ENCODE measurements at regions not wholly inside any gene's neighbourhood (a gene's known extent, or its start where the extent isn't known, plus 50 kb on each side); places are given as distances from the start of the nearest gene placed in this dataset.

- peaks cover 14 to 34% of the 10 kb centered on the region in 2 donors for H3K4me1 ChIP-seq (ENCODE audit: control insufficient read depth in 2 of 2, insufficient read depth in 2 of 2, low read length in 2 of 2)
- no peak overlapping the region for H3K27ac ChIP-seq (ENCODE audit: low read depth in 1 of 2, low read length in 1 of 2)
- no peaks in the 10 kb centered on the region for H3K36me3 ChIP-seq (ENCODE audit: control insufficient read depth in 2 of 2, insufficient read depth in 2 of 2, low read length in 1 of 2)
- DNase-seq (ENCODE audit: low read depth in 6 of 9, low spot score in 9 of 9), result peak in 1 of 9 donors; percentile 61
- WGBS, result 39% methylated on average over 13 of the region's 13 CpGs
- peaks cover 6 to 32% of the 10 kb centered on the region in 2 donors for H3K27me3 ChIP-seq (ENCODE audit: control insufficient read depth in 2 of 2, insufficient read depth in 1 of 2, low read length in 1 of 2)
- H3K4me3 ChIP-seq (ENCODE audit: low read length in 2 of 2), result no peak overlapping the region
- H3K9me3 ChIP-seq (ENCODE audit: control insufficient read depth in 2 of 2, insufficient read depth in 1 of 2, low read length in 1 of 2), result peaks cover 0 to 1% of the 10 kb centered on the region in 2 donors
Measured at GRCh38 chr14:97410667-97411620, 613.8 kb downstream of the VRK1 start.

- DNase-seq (ENCODE audit: low read depth in 6 of 9, low spot score in 9 of 9), result no peak
Measured at GRCh38 chr14:97411938-97412612, 614.9 kb downstream of the VRK1 start.

GRCh38 chr14:97413022-97413539 is 615.9 kb downstream of the VRK1 start:
- DNase-seq (ENCODE audit: low read depth in 6 of 9, low spot score in 9 of 9), result peak in 1 of 9 donors; percentile 52
- no peaks in the 10 kb centered on the region for H3K36me3 ChIP-seq (ENCODE audit: control insufficient read depth in 2 of 2, insufficient read depth in 2 of 2, low read length in 1 of 2)
- H3K4me1 ChIP-seq (ENCODE audit: control insufficient read depth in 2 of 2, insufficient read depth in 2 of 2, low read length in 2 of 2), result peaks cover 12 to 37% of the 10 kb centered on the region in 2 donors
- peak overlapping the region; percentile 50 to 53 for H3K4me3 ChIP-seq (ENCODE audit: low read length in 2 of 2)
- H3K27me3 ChIP-seq (ENCODE audit: control insufficient read depth in 2 of 2, insufficient read depth in 1 of 2, low read length in 1 of 2), result peaks cover 6 to 32% of the 10 kb centered on the region in 2 donors
- no peak overlapping the region for H3K27ac ChIP-seq (ENCODE audit: low read depth in 1 of 2, low read length in 1 of 2)
- WGBS, result 7% methylated on average over 19 of the region's 19 CpGs
- H3K9me3 ChIP-seq (ENCODE audit: control insufficient read depth in 2 of 2, insufficient read depth in 1 of 2, low read length in 1 of 2), result peaks cover 0 to 1% of the 10 kb centered on the region in 2 donors

More at GRCh38 chr14:97411938-97412612, 614.9 kb downstream of the VRK1 start:
- peak overlapping the region in 1 of 2 donors; percentile 16 for H3K4me3 ChIP-seq (ENCODE audit: low read length in 2 of 2)
- no peak overlapping the region for H3K27ac ChIP-seq (ENCODE audit: low read depth in 1 of 2, low read length in 1 of 2)
- peaks cover 0 to 1% of the 10 kb centered on the region in 2 donors for H3K9me3 ChIP-seq (ENCODE audit: control insufficient read depth in 2 of 2, insufficient read depth in 1 of 2, low read length in 1 of 2)
- peaks cover 6 to 32% of the 10 kb centered on the region in 2 donors for H3K27me3 ChIP-seq (ENCODE audit: control insufficient read depth in 2 of 2, insufficient read depth in 1 of 2, low read length in 1 of 2)
- WGBS, result 28% methylated on average over 15 of the region's 15 CpGs
- peaks cover 14 to 39% of the 10 kb centered on the region in 2 donors for H3K4me1 ChIP-seq (ENCODE audit: control insufficient read depth in 2 of 2, insufficient read depth in 2 of 2, low read length in 2 of 2)
- no peaks in the 10 kb centered on the region for H3K36me3 ChIP-seq (ENCODE audit: control insufficient read depth in 2 of 2, insufficient read depth in 2 of 2, low read length in 1 of 2)

GRCh38 chr14:97413966-97414717 is 617.0 kb downstream of the VRK1 start:
- peaks cover 3 to 28% of the 10 kb centered on the region in 2 donors for H3K4me1 ChIP-seq (ENCODE audit: control insufficient read depth in 2 of 2, insufficient read depth in 2 of 2, low read length in 2 of 2)
- 96% methylated on average over 14 of the region's 14 CpGs for WGBS
- H3K27me3 ChIP-seq (ENCODE audit: control insufficient read depth in 2 of 2, insufficient read depth in 1 of 2, low read length in 1 of 2), result peaks cover 6 to 32% of the 10 kb centered on the region in 2 donors
- H3K4me3 ChIP-seq (ENCODE audit: low read length in 2 of 2), result no peak overlapping the region
- H3K9me3 ChIP-seq (ENCODE audit: control insufficient read depth in 2 of 2, insufficient read depth in 1 of 2, low read length in 1 of 2), result peaks cover 0 to 1% of the 10 kb centered on the region in 2 donors
- H3K36me3 ChIP-seq (ENCODE audit: control insufficient read depth in 2 of 2, insufficient read depth in 2 of 2, low read length in 1 of 2), result no peaks in the 10 kb centered on the region
- no peak overlapping the region for H3K27ac ChIP-seq (ENCODE audit: low read depth in 1 of 2, low read length in 1 of 2)
- DNase-seq (ENCODE audit: low read depth in 6 of 9, low spot score in 9 of 9), result no peak

GRCh38 chr14:97414718-97415098 is 617.5 kb downstream of the VRK1 start:
- peaks cover 6 to 32% of the 10 kb centered on the region in 2 donors for H3K27me3 ChIP-seq (ENCODE audit: control insufficient read depth in 2 of 2, insufficient read depth in 1 of 2, low read length in 1 of 2)
- no peak overlapping the region for H3K4me3 ChIP-seq (ENCODE audit: low read length in 2 of 2)

GRCh38 chr14:97415907-97416306 is 618.7 kb downstream of the VRK1 start:
- Histone ChIP-seq H3K36me3 (ENCODE audit: control insufficient read depth in 2 of 2, insufficient read depth in 2 of 2, low read length in 1 of 2) (no peaks in the 10 kb centered on the region), H3K27me3 (ENCODE audit: control insufficient read depth in 2 of 2, insufficient read depth in 1 of 2, low read length in 1 of 2) (peaks cover 6 to 32% of the 10 kb centered on the region in 2 donors)

More at GRCh38 chr14:97414718-97415098, 617.5 kb downstream of the VRK1 start:
- no peak overlapping the region for H3K27ac ChIP-seq (ENCODE audit: low read depth in 1 of 2, low read length in 1 of 2)
- WGBS, result 95% methylated on average over 11 of the region's 11 CpGs
- H3K4me1 ChIP-seq (ENCODE audit: control insufficient read depth in 2 of 2, insufficient read depth in 2 of 2, low read length in 2 of 2), result peaks cover 3 to 24% of the 10 kb centered on the region in 2 donors
- DNase-seq (ENCODE audit: low read depth in 6 of 9, low spot score in 9 of 9), result no peak
- peaks cover 0 to 1% of the 10 kb centered on the region in 2 donors for H3K9me3 ChIP-seq (ENCODE audit: control insufficient read depth in 2 of 2, insufficient read depth in 1 of 2, low read length in 1 of 2)
- H3K36me3 ChIP-seq (ENCODE audit: control insufficient read depth in 2 of 2, insufficient read depth in 2 of 2, low read length in 1 of 2), result no peaks in the 10 kb centered on the region

GRCh38 chr14:97416550-97416949 is 619.4 kb downstream of the VRK1 start:
- H3K36me3 ChIP-seq (ENCODE audit: control insufficient read depth in 2 of 2, insufficient read depth in 2 of 2, low read length in 1 of 2), result no peaks in the 10 kb centered on the region
- H3K9me3 ChIP-seq (ENCODE audit: control insufficient read depth in 2 of 2, insufficient read depth in 1 of 2, low read length in 1 of 2), result peaks cover 0 to 1% of the 10 kb centered on the region in 2 donors
- H3K27ac ChIP-seq (ENCODE audit: low read depth in 1 of 2, low read length in 1 of 2), result no peak overlapping the region
- peaks cover 6 to 30% of the 10 kb centered on the region in 2 donors for H3K27me3 ChIP-seq (ENCODE audit: control insufficient read depth in 2 of 2, insufficient read depth in 1 of 2, low read length in 1 of 2)
- no peak for DNase-seq (ENCODE audit: low read depth in 6 of 9, low spot score in 9 of 9)
- H3K4me3 ChIP-seq (ENCODE audit: low read length in 2 of 2), result no peak overlapping the region
- peaks cover 0 to 15% of the 10 kb centered on the region in 2 donors for H3K4me1 ChIP-seq (ENCODE audit: control insufficient read depth in 2 of 2, insufficient read depth in 2 of 2, low read length in 2 of 2)
- 95% methylated on average over 5 of the region's 5 CpGs for WGBS

More at GRCh38 chr14:97415907-97416306, 618.7 kb downstream of the VRK1 start:
- no peak overlapping the region for H3K27ac ChIP-seq (ENCODE audit: low read depth in 1 of 2, low read length in 1 of 2)
- peaks cover under 1 to 19% of the 10 kb centered on the region in 2 donors for H3K4me1 ChIP-seq (ENCODE audit: control insufficient read depth in 2 of 2, insufficient read depth in 2 of 2, low read length in 2 of 2)
- no peak for DNase-seq (ENCODE audit: low read depth in 6 of 9, low spot score in 9 of 9)
- WGBS, result 94% methylated on average over 7 of the region's 7 CpGs
- H3K4me3 ChIP-seq (ENCODE audit: low read length in 2 of 2), result no peak overlapping the region
- peaks cover 0 to 1% of the 10 kb centered on the region in 2 donors for H3K9me3 ChIP-seq (ENCODE audit: control insufficient read depth in 2 of 2, insufficient read depth in 1 of 2, low read length in 1 of 2)

- WGBS, result 95% methylated on average over 3 of the region's 3 CpGs
- no peaks in the 10 kb centered on the region for H3K36me3 ChIP-seq (ENCODE audit: control insufficient read depth in 2 of 2, insufficient read depth in 2 of 2, low read length in 1 of 2)
- peaks cover 6 to 23% of the 10 kb centered on the region in 2 donors for H3K27me3 ChIP-seq (ENCODE audit: control insufficient read depth in 2 of 2, insufficient read depth in 1 of 2, low read length in 1 of 2)
- H3K9me3 ChIP-seq (ENCODE audit: control insufficient read depth in 2 of 2, insufficient read depth in 1 of 2, low read length in 1 of 2), result peaks cover 0 to 1% of the 10 kb centered on the region in 2 donors
- DNase-seq (ENCODE audit: low read depth in 6 of 9, low spot score in 9 of 9), result peak in 1 of 9 donors; percentile 30
- no peak overlapping the region for H3K4me3 ChIP-seq (ENCODE audit: low read length in 2 of 2)
- H3K4me1 ChIP-seq (ENCODE audit: control insufficient read depth in 2 of 2, insufficient read depth in 2 of 2, low read length in 2 of 2), result peaks cover 0 to 9% of the 10 kb centered on the region in 2 donors
- H3K27ac ChIP-seq (ENCODE audit: low read depth in 1 of 2, low read length in 1 of 2), result no peak overlapping the region
Measured at GRCh38 chr14:97417331-97417730, 620.1 kb downstream of the VRK1 start.
